GM19452 (cell line): ENCODE measurements at regions not wholly inside any gene's neighbourhood (a gene's known extent, or its start where the extent isn't known, plus 50 kb on each side); places are given as distances from the start of the nearest gene placed in this dataset.

Experiments used
- ATAC-seq: cut with Tn5 transposase; IDR thresholded peaks from one replicate; pipeline ENCODE4 v1.9.1; 2021; ENCODE audit not compliant: unreplicated experiment

- no peak for ATAC-seq
Observed at GRCh38 chr22:49207008-49208003, 620.4 kb downstream of the BRD1 start.

GRCh38 chr22:49206281-49206680 is 621.4 kb downstream of the BRD1 start:
- ATAC-seq: no peak

- ATAC-seq: no peak
Observed at GRCh38 chr22:49205483-49205800, 622.2 kb downstream of the BRD1 start.

GRCh38 chr22:49204599-49205482 is 622.8 kb downstream of the BRD1 start:
- no peak for ATAC-seq

GRCh38 chr22:49203859-49204598 is 623.6 kb downstream of the BRD1 start:
- no peak for ATAC-seq

GRCh38 chr22:49203091-49203858 is 624.4 kb downstream of the BRD1 start:
- ATAC-seq: no peak

GRCh38 chr22:49202226-49202625 is 625.4 kb downstream of the BRD1 start:
- ATAC-seq: no peak

- ATAC-seq: no peak
Observed at GRCh38 chr22:49201046-49201970, 626.4 kb downstream of the BRD1 start.

GRCh38 chr22:49199224-49199623 is 628.4 kb downstream of the BRD1 start:
- ATAC-seq: no peak

GRCh38 chr22:49198705-49199084 is 629.0 kb downstream of the BRD1 start:
- ATAC-seq: no peak

GRCh38 chr22:49197986-49198704 is 629.5 kb downstream of the BRD1 start:
- ATAC-seq: no peak

- ATAC-seq: no peak
Observed at GRCh38 chr22:49197505-49197904, 630.2 kb downstream of the BRD1 start.

GRCh38 chr22:49196046-49196511 is 631.6 kb downstream of the BRD1 start:
- no peak for ATAC-seq

GRCh38 chr22:49195636-49196035 is 632.0 kb downstream of the BRD1 start:
- ATAC-seq: no peak

- ATAC-seq: no peak
Observed at GRCh38 chr22:49193901-49194465, 633.7 kb downstream of the BRD1 start.

- ATAC-seq: no peak
Observed at GRCh38 chr22:49193348-49193747, 634.3 kb downstream of the BRD1 start.

GRCh38 chr22:49192857-49193250 is 634.8 kb downstream of the BRD1 start:
- ATAC-seq: no peak

- ATAC-seq: no peak
Observed at GRCh38 chr22:49192180-49192856, 635.4 kb downstream of the BRD1 start.
